ENCODE measurements at regions not wholly inside any gene's neighbourhood (a gene's known extent, or its start where the extent isn't known, plus 50 kb on each side); places are given as distances from the start of the nearest gene placed in this dataset.

DNA sequence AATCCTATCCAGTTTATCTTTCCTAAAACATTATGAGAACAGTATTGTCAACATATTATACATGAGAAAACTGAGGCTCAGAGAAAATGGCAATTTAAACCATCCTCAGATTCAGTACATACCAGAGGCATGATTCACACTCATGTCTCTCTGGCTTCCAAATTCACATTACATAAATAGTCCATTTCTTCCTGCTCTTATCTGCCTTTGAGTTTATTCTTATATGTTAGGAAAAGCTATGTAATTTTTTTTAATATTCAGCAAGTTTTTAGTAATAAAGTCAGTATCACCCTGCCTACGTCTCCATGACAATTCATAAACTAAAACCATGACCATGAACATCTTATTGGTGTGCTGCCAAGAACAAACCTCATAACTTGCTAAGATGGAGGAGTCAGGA, 1260.2 kb upstream of the SORCS1 start:
- TF ChIP-seq, protein P1, sequence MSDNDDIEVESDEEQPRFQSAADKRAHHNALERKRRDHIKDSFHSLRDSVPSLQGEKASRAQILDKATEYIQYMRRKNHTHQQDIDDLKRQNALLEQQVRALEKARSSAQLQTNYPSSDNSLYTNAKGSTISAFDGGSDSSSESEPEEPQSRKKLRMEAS (IDR thresholded peaks at IDR 0.05) = no peak
- TF ChIP-seq FOXM1 (IDR thresholded peaks at IDR 0.05; ENCODE audit: borderline replicate concordance, low read depth) (no peak), EP300 (IDR thresholded peaks at IDR 0.05; ENCODE audit: borderline replicate concordance) (no peak), YY1 (IDR thresholded peaks at IDR 0.05; ENCODE audit: low read depth) (no peak)

Data from Ishikawa (cell line).